ENCODE measurements at regions not wholly inside any gene's neighbourhood (a gene's known extent, or its start where the extent isn't known, plus 50 kb on each side); places are given as distances from the start of the nearest gene placed in this dataset.

- Histone ChIP-seq H3K27ac (replicated peaks; ENCODE audit: low read length) (no peak overlapping the region), H2BK15ac (ENCODE audit: low read length) (no peak overlapping the region)
These were observed 124.5 kb downstream of the PMAIP1 start for GRCh38 chr18:60024345-60024744.

DNA sequence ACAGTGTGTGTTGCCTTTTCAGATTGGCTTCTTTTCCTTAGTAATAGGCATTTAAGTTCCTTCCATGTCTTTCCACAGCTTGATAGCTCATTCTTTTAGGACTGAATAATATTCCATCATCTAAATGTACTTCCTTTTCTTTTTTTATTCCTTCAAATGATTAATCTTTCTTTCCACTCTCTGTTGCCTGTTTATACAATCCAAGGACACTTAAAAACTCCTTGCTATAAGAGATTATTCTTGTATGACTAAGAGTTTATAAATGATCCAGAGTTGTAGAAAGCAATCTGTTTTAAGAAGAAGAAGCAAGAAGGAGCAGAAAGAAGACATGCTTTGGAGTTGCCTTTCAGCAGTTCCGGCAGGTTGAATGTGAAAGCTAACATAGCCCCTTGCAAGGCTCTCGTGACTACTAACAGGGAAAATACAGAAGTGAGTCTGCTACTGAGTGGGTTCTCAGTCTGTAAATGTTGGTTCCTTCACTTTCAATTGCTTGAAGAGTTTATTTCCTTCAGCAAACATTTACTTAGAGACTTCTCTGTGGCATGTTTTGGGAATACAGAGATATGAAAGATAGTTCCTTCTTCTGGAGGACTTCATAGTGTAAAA, 123.0 kb downstream of the PMAIP1 start:
- H3K27me3 ChIP-seq (ENCODE audit: control insufficient read depth in 3 of 3, insufficient read depth in 3 of 3, low read depth in 1 of 3, low read length in 3 of 3) = no peaks in the 10 kb centered on the region
- no peak overlapping the region for H2BK120ac ChIP-seq (ENCODE audit: low read depth, low read length)
- no peaks in the 10 kb centered on the region for H3K79me1 ChIP-seq (ENCODE audit: low read depth, low read length)
- no peak overlapping the region for H2AFZ ChIP-seq (ENCODE audit: low read length)
- no peaks in the 10 kb centered on the region for H3K9me3 ChIP-seq (replicated peaks in 1 of 2; ENCODE audit: control insufficient read depth in 2 of 2, insufficient read depth in 1 of 2, low read depth in 1 of 2, low read length in 2 of 2)
- no peak overlapping the region for H4K91ac ChIP-seq (ENCODE audit: low read depth, low read length, poor library complexity)
- H2BK5ac ChIP-seq (ENCODE audit: low read length) = no peak overlapping the region
- no peak overlapping the region for H3K23ac ChIP-seq (ENCODE audit: low read depth, low read length, poor library complexity)
- no peak overlapping the region for H2AK5ac ChIP-seq (ENCODE audit: low read depth, low read length)
- DNase-seq (ENCODE audit: low spot score) = no peak
- H3K9ac ChIP-seq (ENCODE audit: low read depth, low read length, poor library complexity) = no peak overlapping the region
- no peak overlapping the region for H3K4me3 ChIP-seq (ENCODE audit: low read length in 2 of 2)
- H4K8ac ChIP-seq (ENCODE audit: low read depth, low read length) = no peak overlapping the region
- H3K36me3 ChIP-seq (replicated peaks in 1 of 2; ENCODE audit: control insufficient read depth in 2 of 2, insufficient read depth in 2 of 2, low read length in 2 of 2) = no peaks in the 10 kb centered on the region
- no peaks in the 10 kb centered on the region for H3K4me1 ChIP-seq (ENCODE audit: control insufficient read depth in 2 of 2, insufficient read depth in 1 of 2, low read depth in 1 of 2, low read length in 2 of 2)
- no peak overlapping the region for H3K18ac ChIP-seq (ENCODE audit: low read length)
- no peak overlapping the region for H2BK15ac ChIP-seq (ENCODE audit: low read length)
- WGBS, 2 donors (ENCODE audit: extremely low coverage in 2 of 2, insufficient read length in 2 of 2, insufficient replicate concordance in 1 of 2) = no CpG with 5 or more reads among the region's 2 CpGs
- no peak overlapping the region for H3K4me2 ChIP-seq (ENCODE audit: insufficient read depth, low read length, poor library complexity, severe bottlenecking)
- H3K14ac ChIP-seq (ENCODE audit: low read length) = no peak overlapping the region
- no peak overlapping the region for H2BK12ac ChIP-seq (ENCODE audit: low read length)
- H3K27ac ChIP-seq (replicated peaks; ENCODE audit: low read length) = no peak overlapping the region
- no peak overlapping the region for H3K4ac ChIP-seq (ENCODE audit: low read length)

More at GRCh38 chr18:60024345-60024744, 124.5 kb downstream of the PMAIP1 start:
- H3K18ac ChIP-seq (ENCODE audit: low read length) = no peak overlapping the region
- H3K9ac ChIP-seq (ENCODE audit: low read depth, low read length, poor library complexity) = no peak overlapping the region
- H3K9me3 ChIP-seq (replicated peaks in 1 of 2; ENCODE audit: control insufficient read depth in 2 of 2, insufficient read depth in 1 of 2, low read depth in 1 of 2, low read length in 2 of 2) = no peaks in the 10 kb centered on the region
- no CpG with 5 or more reads among the region's 3 CpGs for whole genome bisulfite sequencing, 2 donors (ENCODE audit: extremely low coverage in 2 of 2, insufficient read length in 2 of 2, insufficient replicate concordance in 1 of 2)
- H2BK5ac ChIP-seq (ENCODE audit: low read length) = no peak overlapping the region
- H3K4ac ChIP-seq (ENCODE audit: low read length) = no peak overlapping the region
- no peak overlapping the region for H4K91ac ChIP-seq (ENCODE audit: low read depth, low read length, poor library complexity)
- no peak overlapping the region for H3K4me2 ChIP-seq (ENCODE audit: insufficient read depth, low read length, poor library complexity, severe bottlenecking)
- no peak overlapping the region for H4K8ac ChIP-seq (ENCODE audit: low read depth, low read length)
- no peak overlapping the region for H2AK5ac ChIP-seq (ENCODE audit: low read depth, low read length)
- H3K79me1 ChIP-seq (ENCODE audit: low read depth, low read length) = no peaks in the 10 kb centered on the region
- no peaks in the 10 kb centered on the region for H3K36me3 ChIP-seq (replicated peaks in 1 of 2; ENCODE audit: control insufficient read depth in 2 of 2, insufficient read depth in 2 of 2, low read length in 2 of 2)
- H3K4me3 ChIP-seq (ENCODE audit: low read length in 2 of 2) = no peak overlapping the region
- H3K4me1 ChIP-seq (ENCODE audit: control insufficient read depth in 2 of 2, insufficient read depth in 1 of 2, low read depth in 1 of 2, low read length in 2 of 2) = no peaks in the 10 kb centered on the region
- H2BK120ac ChIP-seq (ENCODE audit: low read depth, low read length) = no peak overlapping the region
- no peak overlapping the region for H2BK12ac ChIP-seq (ENCODE audit: low read length)
- H3K14ac ChIP-seq (ENCODE audit: low read length) = no peak overlapping the region
- no peaks in the 10 kb centered on the region for H3K27me3 ChIP-seq (ENCODE audit: control insufficient read depth in 3 of 3, insufficient read depth in 3 of 3, low read depth in 1 of 3, low read length in 3 of 3)
- no peak overlapping the region for H3K23ac ChIP-seq (ENCODE audit: low read depth, low read length, poor library complexity)
- no peak overlapping the region for H2AFZ ChIP-seq (ENCODE audit: low read length)
- no peak for DNase-seq (ENCODE audit: low spot score)

DNA sequence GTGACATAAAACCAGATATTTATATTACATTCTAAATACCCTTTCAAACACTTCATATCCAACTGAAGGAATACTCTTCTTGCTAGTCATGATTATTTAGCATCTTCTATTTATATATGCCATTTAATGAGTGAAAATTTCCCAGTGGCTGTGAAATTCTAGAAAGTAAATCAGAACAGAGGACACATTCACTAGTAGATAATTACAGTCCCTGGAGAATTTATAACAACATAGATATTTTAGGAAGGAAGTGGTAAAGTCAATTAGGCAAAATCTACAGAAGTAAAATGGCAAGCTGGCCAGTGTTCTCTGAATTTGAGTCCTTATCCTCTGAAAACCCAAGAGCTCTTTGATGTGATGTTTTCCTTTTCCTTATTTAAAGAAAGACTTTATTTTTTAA, 121.8 kb downstream of the PMAIP1 start:
- no peak overlapping the region for H3K9ac ChIP-seq (ENCODE audit: low read depth, low read length, poor library complexity)
- no peak overlapping the region for H2BK12ac ChIP-seq (ENCODE audit: low read length)
- H3K4me1 ChIP-seq (ENCODE audit: control insufficient read depth in 2 of 2, insufficient read depth in 1 of 2, low read depth in 1 of 2, low read length in 2 of 2) = no peaks in the 10 kb centered on the region

GRCh38 chr18:60020107-60020925, 120.5 kb downstream of the PMAIP1 start:
- no peak overlapping the region for H2BK120ac ChIP-seq (ENCODE audit: low read depth, low read length)
- no peak overlapping the region for H3K23ac ChIP-seq (ENCODE audit: low read depth, low read length, poor library complexity)
- no peak overlapping the region for H4K91ac ChIP-seq (ENCODE audit: low read depth, low read length, poor library complexity)
- no peaks in the 10 kb centered on the region for H3K9me3 ChIP-seq (replicated peaks in 1 of 2; ENCODE audit: control insufficient read depth in 2 of 2, insufficient read depth in 1 of 2, low read depth in 1 of 2, low read length in 2 of 2)
- H3K27ac ChIP-seq (replicated peaks; ENCODE audit: low read length) = no peak overlapping the region
- no peak overlapping the region for H2AFZ ChIP-seq (ENCODE audit: low read length)
- no peak for DNase-seq (ENCODE audit: low spot score)
- H2BK12ac ChIP-seq (ENCODE audit: low read length) = no peak overlapping the region
- H3K4me1 ChIP-seq (ENCODE audit: control insufficient read depth in 2 of 2, insufficient read depth in 1 of 2, low read depth in 1 of 2, low read length in 2 of 2) = no peaks in the 10 kb centered on the region
- H2BK15ac ChIP-seq (ENCODE audit: low read length) = no peak overlapping the region
- no peak overlapping the region for H2BK5ac ChIP-seq (ENCODE audit: low read length)
- no peak overlapping the region for H3K4ac ChIP-seq (ENCODE audit: low read length)
- H3K27me3 ChIP-seq (ENCODE audit: control insufficient read depth in 3 of 3, insufficient read depth in 3 of 3, low read depth in 1 of 3, low read length in 3 of 3) = no peaks in the 10 kb centered on the region
- no peak overlapping the region for H4K8ac ChIP-seq (ENCODE audit: low read depth, low read length)
- no peak overlapping the region for H3K18ac ChIP-seq (ENCODE audit: low read length)
- H3K79me1 ChIP-seq (ENCODE audit: low read depth, low read length) = no peaks in the 10 kb centered on the region
- no peaks in the 10 kb centered on the region for H3K36me3 ChIP-seq (replicated peaks in 1 of 2; ENCODE audit: control insufficient read depth in 2 of 2, insufficient read depth in 2 of 2, low read length in 2 of 2)
- H3K9ac ChIP-seq (ENCODE audit: low read depth, low read length, poor library complexity) = no peak overlapping the region
- no peak overlapping the region for H3K4me2 ChIP-seq (ENCODE audit: insufficient read depth, low read length, poor library complexity, severe bottlenecking)
- WGBS, 2 donors (ENCODE audit: extremely low coverage in 2 of 2, insufficient read length in 2 of 2, insufficient replicate concordance in 1 of 2) = no CpG with 5 or more reads among the region's 7 CpGs
- no peak overlapping the region for H3K14ac ChIP-seq (ENCODE audit: low read length)
- no peak overlapping the region for H3K4me3 ChIP-seq (ENCODE audit: low read length in 2 of 2)
- no peak overlapping the region for H2AK5ac ChIP-seq (ENCODE audit: low read depth, low read length)

More for the DNA sequence above, 121.8 kb downstream of the PMAIP1 start:
- Histone ChIP-seq H2BK120ac (ENCODE audit: low read depth, low read length) (no peak overlapping the region), H3K27ac (replicated peaks; ENCODE audit: low read length) (no peak overlapping the region), H3K23ac (ENCODE audit: low read depth, low read length, poor library complexity) (no peak overlapping the region), H3K36me3 (replicated peaks in 1 of 2; ENCODE audit: control insufficient read depth in 2 of 2, insufficient read depth in 2 of 2, low read length in 2 of 2) (no peaks in the 10 kb centered on the region), H3K4me3 (ENCODE audit: low read length in 2 of 2) (no peak overlapping the region), H4K8ac (ENCODE audit: low read depth, low read length) (no peak overlapping the region), H2AFZ (ENCODE audit: low read length) (no peak overlapping the region), H3K14ac (ENCODE audit: low read length) (no peak overlapping the region), H3K4me2 (ENCODE audit: insufficient read depth, low read length, poor library complexity, severe bottlenecking) (no peak overlapping the region), H2BK15ac (ENCODE audit: low read length) (no peak overlapping the region), H2AK5ac (ENCODE audit: low read depth, low read length) (no peak overlapping the region), H3K27me3 (ENCODE audit: control insufficient read depth in 3 of 3, insufficient read depth in 3 of 3, low read depth in 1 of 3, low read length in 3 of 3) (no peaks in the 10 kb centered on the region), H3K9me3 (replicated peaks in 1 of 2; ENCODE audit: control insufficient read depth in 2 of 2, insufficient read depth in 1 of 2, low read depth in 1 of 2, low read length in 2 of 2) (no peaks in the 10 kb centered on the region), H4K91ac (ENCODE audit: low read depth, low read length, poor library complexity) (no peak overlapping the region), H3K18ac (ENCODE audit: low read length) (no peak overlapping the region), H3K4ac (ENCODE audit: low read length) (no peak overlapping the region), H3K79me1 (ENCODE audit: low read depth, low read length) (no peaks in the 10 kb centered on the region), H2BK5ac (ENCODE audit: low read length) (no peak overlapping the region)
- DNase-seq (ENCODE audit: low spot score) = no peak

Measured in neuronal stem cell (in vitro differentiated cells).